ENCODE measurements at regions not wholly inside any gene's neighbourhood (a gene's known extent, or its start where the extent isn't known, plus 50 kb on each side); places are given as distances from the start of the nearest gene placed in this dataset.

DNA sequence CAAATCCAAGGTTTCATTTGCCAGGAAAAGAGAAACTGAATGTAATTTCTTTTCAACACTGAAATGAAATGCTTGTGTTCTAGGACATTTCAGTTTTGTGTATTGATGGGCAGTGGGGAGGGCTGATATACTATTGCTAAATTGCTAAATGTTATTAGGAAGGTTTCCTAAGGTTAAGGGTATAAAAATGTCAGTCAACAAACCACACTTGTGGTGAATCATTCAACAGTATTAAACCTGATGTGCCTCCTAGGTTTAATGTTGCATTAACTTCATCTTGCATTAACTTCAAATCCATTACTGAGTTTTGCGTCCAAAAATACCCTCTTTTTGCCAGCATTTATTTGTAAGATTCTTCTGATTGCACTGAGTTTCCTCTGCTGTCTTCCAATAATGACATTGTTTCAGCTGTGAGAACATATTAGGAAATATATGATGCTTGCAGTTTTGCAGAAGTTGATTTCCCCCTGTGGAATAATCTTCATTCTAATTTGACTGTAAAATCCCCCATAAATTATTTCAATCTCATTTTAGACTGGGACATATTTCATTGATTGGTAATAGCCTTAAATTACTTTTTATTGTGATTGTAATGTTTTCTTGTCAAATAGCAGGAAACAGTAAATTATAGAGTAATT is 758.3 kb downstream of the GBE1 start:
- intact Hi-C loops (cut with DNase I): no loop called here
- H3K4me3 ChIP-seq (ENCODE audit: low read length): no peak overlapping the region
- H3K27me3 ChIP-seq (ENCODE audit: control insufficient read depth, insufficient read depth): no peaks in the 10 kb centered on the region
- no peaks in the 10 kb centered on the region for H3K4me1 ChIP-seq (ENCODE audit: control insufficient read depth, insufficient read depth, low read length)
- 79% methylated on average over 1 of the region's 1 CpG for WGBS
- H3K27ac ChIP-seq (ENCODE audit: low read length): no peak overlapping the region
- DNase-seq (no peak), ATAC-seq (no peak)
- no peaks in the 10 kb centered on the region for H3K9me3 ChIP-seq (ENCODE audit: control insufficient read depth, low read length)

DNA sequence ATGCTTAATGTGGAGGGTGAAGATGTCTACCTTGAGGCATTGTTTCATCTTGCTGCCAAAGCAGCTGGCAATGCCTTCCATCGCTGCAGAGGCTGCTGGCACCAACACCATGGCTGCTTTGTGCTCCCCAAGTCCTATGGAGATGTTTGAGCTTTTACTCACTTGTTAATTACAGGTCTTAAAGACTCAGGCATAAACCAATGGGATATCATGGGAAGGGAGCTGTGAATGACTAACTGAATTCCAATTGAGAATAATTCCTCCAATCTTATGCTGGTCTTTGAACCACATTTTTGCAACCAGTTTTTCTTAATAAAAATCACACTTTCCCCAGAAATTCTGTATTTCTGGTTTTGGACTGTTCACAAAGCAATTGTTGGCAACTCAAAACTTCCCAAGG is 762.0 kb downstream of the GBE1 start:
- no peak for DNase-seq
- WGBS: 76% methylated on average over 1 of the region's 1 CpG
- no peak overlapping the region for H3K27ac ChIP-seq (ENCODE audit: low read length)
- no peaks in the 10 kb centered on the region for H3K9me3 ChIP-seq (ENCODE audit: control insufficient read depth, low read length)
- H3K27me3 ChIP-seq (ENCODE audit: control insufficient read depth, insufficient read depth): no peaks in the 10 kb centered on the region
- H3K4me3 ChIP-seq (ENCODE audit: low read length): no peak overlapping the region
- intact Hi-C loops (cut with DNase I): no loop called here
- ATAC-seq: no peak
- H3K4me1 ChIP-seq (ENCODE audit: control insufficient read depth, insufficient read depth, low read length): no peaks in the 10 kb centered on the region

DNA sequence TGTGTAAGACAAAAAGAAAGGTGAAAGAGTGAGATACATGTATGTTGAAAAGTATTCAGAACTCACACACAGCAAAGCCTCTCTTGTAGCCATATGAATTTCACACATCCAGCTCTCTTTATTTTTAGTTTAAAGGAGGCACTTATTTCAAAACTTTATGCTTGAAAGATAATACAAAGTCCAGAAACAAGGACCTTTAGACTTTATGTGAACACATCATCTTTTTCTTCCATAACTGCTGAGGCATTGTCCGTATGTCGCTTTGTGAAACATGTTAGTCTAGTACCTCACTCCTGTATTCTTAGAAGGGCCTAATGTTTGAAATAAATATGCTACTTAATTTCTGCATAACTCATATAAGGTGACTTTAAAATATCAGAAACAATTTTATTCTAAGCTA is 763.4 kb downstream of the GBE1 start:
- intact Hi-C loops (cut with DNase I): no loop called here
- Histone ChIP-seq H3K9me3 (ENCODE audit: control insufficient read depth, low read length) (no peaks in the 10 kb centered on the region), H3K4me3 (ENCODE audit: low read length) (no peak overlapping the region), H3K27me3 (ENCODE audit: control insufficient read depth, insufficient read depth) (no peaks in the 10 kb centered on the region), H3K4me1 (ENCODE audit: control insufficient read depth, insufficient read depth, low read length) (no peaks in the 10 kb centered on the region), H3K27ac (ENCODE audit: low read length) (no peak overlapping the region)
- no peak for ATAC-seq
- DNase-seq: no peak
- 95% methylated on average over 2 of the region's 2 CpGs for WGBS

DNA sequence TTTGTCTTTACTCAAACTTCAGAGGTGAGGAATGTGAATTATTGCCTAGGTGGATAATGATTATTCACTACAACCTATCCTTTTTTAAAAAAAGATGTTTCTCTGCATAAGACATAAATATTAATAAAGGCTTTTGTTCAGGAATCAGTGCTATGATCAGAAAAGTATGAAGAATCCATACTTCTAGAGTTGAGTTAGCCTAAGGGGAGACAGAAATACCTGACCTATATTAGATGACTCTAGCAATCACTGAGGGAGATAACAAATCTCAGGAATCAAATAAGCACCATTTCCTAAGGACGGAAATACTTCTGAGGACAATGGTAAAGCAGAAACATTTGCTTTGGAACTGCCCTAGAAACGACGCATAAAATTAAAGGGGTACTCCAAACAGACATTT is 763.8 kb downstream of the GBE1 start:
- Histone ChIP-seq H3K27me3 (ENCODE audit: control insufficient read depth, insufficient read depth) (no peaks in the 10 kb centered on the region), H3K9me3 (ENCODE audit: control insufficient read depth, low read length) (no peaks in the 10 kb centered on the region), H3K27ac (ENCODE audit: low read length) (no peak overlapping the region), H3K4me3 (ENCODE audit: low read length) (no peak overlapping the region), H3K4me1 (ENCODE audit: control insufficient read depth, insufficient read depth, low read length) (no peaks in the 10 kb centered on the region)
- intact Hi-C loops (cut with DNase I): no loop called here
- DNase-seq (no peak), ATAC-seq (no peak)
- WGBS: 63% methylated on average over 3 of the region's 3 CpGs

DNA sequence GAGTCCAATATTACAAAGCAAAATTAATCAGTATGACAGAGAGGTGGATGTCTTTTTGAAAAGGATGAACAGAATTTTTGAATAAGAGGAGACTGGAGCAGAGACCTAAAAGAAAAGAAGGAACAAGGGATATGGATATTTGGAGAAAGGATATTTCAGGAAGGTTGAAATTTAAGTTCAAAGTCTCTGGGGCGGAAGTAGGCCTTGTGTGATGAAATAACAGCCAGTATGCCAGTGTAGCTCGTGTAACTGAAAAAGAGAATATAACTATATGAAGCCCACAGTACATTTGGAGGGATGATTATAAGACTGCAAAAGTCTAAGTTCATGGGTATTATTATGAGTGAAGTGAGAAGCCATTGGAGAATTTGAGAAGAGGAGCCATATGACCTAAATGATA is 766.7 kb downstream of the GBE1 start:
- intact Hi-C loops (cut with DNase I): no loop called here
- DNase-seq (no peak), ATAC-seq (no peak)
- WGBS: 79% methylated on average over 2 of the region's 2 CpGs
- H3K9me3 ChIP-seq (ENCODE audit: control insufficient read depth, low read length): no peaks in the 10 kb centered on the region
- no peaks in the 10 kb centered on the region for H3K4me1 ChIP-seq (ENCODE audit: control insufficient read depth, insufficient read depth, low read length)
- H3K27ac ChIP-seq (ENCODE audit: low read length): no peak overlapping the region
- H3K27me3 ChIP-seq (ENCODE audit: control insufficient read depth, insufficient read depth): no peaks in the 10 kb centered on the region
- no peak overlapping the region for H3K4me3 ChIP-seq (ENCODE audit: low read length)

DNA sequence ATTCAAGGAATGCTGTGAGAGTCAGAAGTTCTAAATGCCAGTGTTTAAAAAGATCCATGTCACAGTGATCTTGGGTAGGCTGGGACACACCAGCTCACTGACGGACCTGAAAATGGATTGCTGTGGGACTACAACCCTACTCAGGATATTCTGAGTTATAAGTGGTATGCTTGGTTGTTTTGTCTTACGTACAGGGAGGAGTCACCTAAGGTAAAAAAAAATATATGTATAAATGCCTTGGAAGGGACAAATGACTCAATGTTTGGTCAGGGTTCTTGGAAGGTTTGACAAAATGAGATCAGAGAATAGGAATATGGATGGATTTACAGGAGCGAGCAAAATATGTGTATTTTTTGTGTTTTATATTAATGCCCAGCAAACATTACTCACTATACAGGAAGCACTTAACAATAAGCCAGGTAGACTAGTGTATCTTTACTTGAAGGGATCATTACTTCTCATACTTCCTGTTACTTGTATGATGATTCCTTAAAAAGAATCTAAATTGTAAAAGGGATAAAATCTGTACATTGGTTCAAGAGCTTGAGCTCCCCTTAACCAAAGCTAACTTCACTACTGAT is 767.3 kb downstream of the GBE1 start:
- H3K4me3 ChIP-seq (ENCODE audit: low read length): no peak overlapping the region
- ATAC-seq (no peak), DNase-seq (no peak)
- H3K27ac ChIP-seq (ENCODE audit: low read length): no peak overlapping the region
- intact Hi-C loops (cut with DNase I): no loop called here
- no peaks in the 10 kb centered on the region for H3K4me1 ChIP-seq (ENCODE audit: control insufficient read depth, insufficient read depth, low read length)
- 85% methylated on average over 3 of the region's 3 CpGs for WGBS
- H3K9me3 ChIP-seq (ENCODE audit: control insufficient read depth, low read length): no peaks in the 10 kb centered on the region
- no peaks in the 10 kb centered on the region for H3K27me3 ChIP-seq (ENCODE audit: control insufficient read depth, insufficient read depth)

DNA sequence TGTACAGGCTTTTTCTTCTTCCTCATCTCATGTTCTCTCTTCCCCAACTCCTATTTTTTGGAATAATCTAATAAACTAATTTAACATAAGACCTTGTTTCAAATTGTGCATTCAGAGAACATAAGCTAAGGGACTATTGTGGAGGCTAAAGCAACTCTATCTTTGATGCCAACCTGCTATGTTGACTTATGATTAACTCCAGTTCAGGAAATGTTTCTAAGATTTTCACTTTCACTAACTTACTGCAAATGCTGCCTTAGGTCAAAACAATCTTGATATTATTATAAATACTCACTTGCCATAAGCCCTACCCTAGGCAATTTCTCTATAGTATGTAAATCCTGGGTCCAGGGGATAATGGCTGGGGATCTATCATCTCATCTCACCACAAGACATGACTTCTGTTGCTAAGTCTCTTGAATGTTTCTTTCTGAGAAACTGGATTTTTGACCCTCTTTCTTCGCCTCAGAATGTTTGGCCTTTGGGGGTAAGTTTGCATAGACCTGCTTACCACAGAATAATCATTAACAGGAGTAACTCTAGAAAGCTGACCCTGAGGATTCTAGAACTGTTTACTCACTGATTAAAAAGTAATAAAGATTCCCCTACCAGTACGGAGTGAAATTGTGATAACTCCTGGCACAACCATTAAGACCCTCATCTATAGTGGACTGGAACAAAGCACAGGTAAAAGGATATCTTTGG is 768.1 kb downstream of the GBE1 start:
- no peak for DNase-seq
- 74% methylated on average over 2 of the region's 2 CpGs for WGBS
- H3K4me3 ChIP-seq (ENCODE audit: low read length): no peak overlapping the region
- ATAC-seq: no peak
- intact Hi-C loops (cut with DNase I): no loop called here
- H3K27ac ChIP-seq (ENCODE audit: low read length): no peak overlapping the region
- H3K4me1 ChIP-seq (ENCODE audit: control insufficient read depth, insufficient read depth, low read length): no peaks in the 10 kb centered on the region
- H3K27me3 ChIP-seq (ENCODE audit: control insufficient read depth, insufficient read depth): no peaks in the 10 kb centered on the region
- H3K9me3 ChIP-seq (ENCODE audit: control insufficient read depth, low read length): no peaks in the 10 kb centered on the region

DNA sequence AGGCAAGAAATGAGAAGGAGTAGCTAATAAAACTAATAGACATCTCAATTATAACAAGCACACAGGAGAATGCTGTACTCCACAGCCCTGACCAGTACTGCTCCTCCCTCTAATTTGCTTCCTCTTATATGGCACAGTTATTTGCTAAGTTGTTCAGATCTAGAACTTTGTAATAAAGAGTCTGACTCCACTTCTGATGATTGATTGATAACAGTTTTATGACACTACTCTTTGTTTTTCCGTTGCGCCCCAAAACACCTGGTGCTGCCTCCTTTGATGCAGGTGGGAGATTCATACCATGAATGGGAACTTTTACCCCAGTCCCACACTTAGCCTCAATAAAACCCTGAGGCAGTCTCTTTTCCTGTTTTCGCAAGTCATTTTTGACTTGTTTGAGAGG is 777.7 kb downstream of the GBE1 start:
- 72% methylated on average over 3 of the region's 3 CpGs for WGBS

DNA sequence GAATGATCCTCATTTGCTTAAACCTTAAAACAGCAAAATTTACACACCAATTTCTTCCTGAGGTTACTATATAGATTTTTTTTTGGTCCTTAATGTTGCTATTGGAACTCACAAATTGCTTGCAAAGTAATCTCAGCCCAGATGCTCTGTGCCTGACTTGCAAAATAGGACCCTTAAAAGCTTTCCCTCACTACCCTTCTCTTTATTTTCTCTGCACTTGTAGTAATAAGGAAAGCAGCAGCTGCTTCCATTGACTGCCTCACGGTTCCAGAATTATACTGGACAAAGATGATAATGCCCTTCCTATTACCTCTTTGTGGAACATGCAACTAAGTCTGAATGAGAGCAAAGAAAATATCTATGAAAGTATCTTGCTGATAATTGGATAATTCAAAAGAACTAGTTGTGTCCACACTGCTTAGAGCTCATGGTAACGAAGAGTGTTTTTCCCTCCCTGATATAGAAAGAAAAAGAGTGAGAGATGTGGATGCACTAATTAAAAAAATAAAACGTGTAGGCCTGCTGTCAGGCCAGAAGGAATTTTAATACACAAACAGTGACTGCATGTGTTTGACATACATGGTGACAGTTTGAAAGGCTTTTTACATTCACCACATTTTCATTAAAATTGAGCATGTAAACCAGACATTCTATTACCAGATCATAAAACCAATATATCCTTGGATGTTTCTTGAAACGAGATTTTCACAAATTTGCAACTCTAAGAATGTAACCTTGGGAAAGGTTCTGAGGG is 783.1 kb downstream of the GBE1 start:
- Histone ChIP-seq H3K4me3 (ENCODE audit: low read length) (no peak overlapping the region), H3K27me3 (ENCODE audit: control insufficient read depth, insufficient read depth) (no peaks in the 10 kb centered on the region), H3K27ac (ENCODE audit: low read length) (no peak overlapping the region), H3K4me1 (ENCODE audit: control insufficient read depth, insufficient read depth, low read length) (no peaks in the 10 kb centered on the region), H3K9me3 (ENCODE audit: control insufficient read depth, low read length) (no peaks in the 10 kb centered on the region)
- no peak for ATAC-seq
- no peak for DNase-seq
- WGBS: 57% methylated on average over 4 of the region's 4 CpGs
- intact Hi-C loops (cut with DNase I): no loop called here

More for the DNA sequence above, 777.7 kb downstream of the GBE1 start:
- intact Hi-C loops (cut with DNase I): no loop called here
- Histone ChIP-seq H3K9me3 (ENCODE audit: control insufficient read depth, low read length) (no peaks in the 10 kb centered on the region), H3K4me3 (ENCODE audit: low read length) (no peak overlapping the region), H3K4me1 (ENCODE audit: control insufficient read depth, insufficient read depth, low read length) (no peaks in the 10 kb centered on the region), H3K27me3 (ENCODE audit: control insufficient read depth, insufficient read depth) (no peaks in the 10 kb centered on the region), H3K27ac (ENCODE audit: low read length) (no peak overlapping the region)
- DNase-seq (no peak), ATAC-seq (no peak)

DNA sequence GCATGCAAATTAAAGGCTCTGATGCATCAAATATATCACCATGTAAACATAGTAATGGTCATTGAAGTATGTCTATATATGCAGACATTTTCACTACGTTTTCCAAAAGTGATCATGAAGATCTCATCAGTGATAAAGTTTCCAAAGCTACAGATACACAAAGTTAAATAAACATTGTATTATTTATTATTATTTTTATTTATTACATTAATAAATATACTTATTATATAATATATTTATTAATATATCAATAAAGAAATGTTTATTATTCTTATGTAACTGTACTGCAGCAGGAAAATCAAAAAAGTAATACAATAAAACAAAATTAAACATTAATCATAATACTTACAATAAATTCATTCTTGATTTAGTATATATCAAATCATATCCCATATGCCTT is 791.2 kb downstream of the GBE1 start:
- Histone ChIP-seq H3K27ac (ENCODE audit: low read length) (no peak overlapping the region), H3K4me1 (ENCODE audit: control insufficient read depth, insufficient read depth, low read length) (no peaks in the 10 kb centered on the region), H3K9me3 (ENCODE audit: control insufficient read depth, low read length) (no peaks in the 10 kb centered on the region), H3K27me3 (ENCODE audit: control insufficient read depth, insufficient read depth) (no peaks in the 10 kb centered on the region), H3K4me3 (ENCODE audit: low read length) (no peak overlapping the region)
- WGBS: 63% methylated on average over 1 of the region's 1 CpG
- DNase-seq: no peak
- ATAC-seq: no peak
- intact Hi-C loops (cut with DNase I): no loop called here

DNA sequence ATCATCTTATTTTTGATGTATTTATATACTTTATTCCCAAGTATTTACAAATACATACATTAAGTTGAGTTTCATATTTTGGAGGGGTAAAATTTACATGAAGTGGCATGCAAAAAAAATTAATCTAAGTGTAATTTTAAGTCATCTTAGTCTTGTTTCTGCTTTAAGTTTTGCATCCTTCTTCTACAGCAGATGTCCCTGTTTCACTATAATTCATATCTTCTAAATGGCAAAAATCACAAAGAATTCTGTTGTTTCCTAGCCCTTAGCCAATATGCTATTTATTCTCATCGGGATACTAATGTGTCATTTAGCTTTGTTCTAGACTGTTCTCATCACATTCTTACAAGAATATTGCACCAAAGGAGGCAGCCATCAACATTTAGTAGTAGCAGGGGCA is 831.9 kb downstream of the GBE1 start:
- intact Hi-C loops (cut with DNase I): no loop called here
- H3K4me1 ChIP-seq (ENCODE audit: control insufficient read depth, insufficient read depth, low read length): no peaks in the 10 kb centered on the region

More for the DNA sequence above, 831.9 kb downstream of the GBE1 start:
- Histone ChIP-seq H3K27ac (ENCODE audit: low read length) (no peak overlapping the region), H3K27me3 (ENCODE audit: control insufficient read depth, insufficient read depth) (no peaks in the 10 kb centered on the region), H3K9me3 (ENCODE audit: control insufficient read depth, low read length) (no peaks in the 10 kb centered on the region), H3K4me3 (ENCODE audit: low read length) (no peak overlapping the region)
- 80% methylated on average over 1 of the region's 1 CpG for WGBS
- no peak for DNase-seq
- ATAC-seq: no peak

All from right cardiac atrium (tissue), 5 donors.